Ovary (tissue), 7 donors: ENCODE measurements at regions not wholly inside any gene's neighbourhood (a gene's known extent, or its start where the extent isn't known, plus 50 kb on each side); places are given as distances from the start of the nearest gene placed in this dataset.

Source experiments
- DNase-seq, 5 donors: peaks; one replicate each; pipeline ENCODE4 v3.0.0-alpha.2; 2019 to 2020
- H3K27ac ChIP-seq, 2 donors: fragments of 200-600 bp; one replicate each; pipeline versions ENCODE4 v1.5.1 to v1.8.0; 2019 to 2022
- H3K27me3 ChIP-seq: fragments of 200-600 bp; one replicate; pipeline ENCODE4 v1.8.0; 2022
- H3K36me3 ChIP-seq: fragments of 200-600 bp; sonication (generic); one replicate; pipeline ENCODE4 v1.5.1; 2019
- H3K4me1 ChIP-seq: one replicate; pipeline ENCODE4 v1.8.1; 2013; ENCODE audit warnings: mild to moderate bottlenecking, moderate library complexity; ENCODE audit not compliant: insufficient read depth
- H3K4me3 ChIP-seq: fragments of 200-600 bp; sonication (generic); one replicate; pipeline ENCODE4 v1.5.1; 2017
- H3K9me3 ChIP-seq, 2 donors: fragments of 200-600 bp in 1 of 2; sonication (generic) in 1 of 2; one replicate each; pipeline versions ENCODE4 v1.5.1 to v1.8.1; 2013 to 2019; ENCODE audit warnings: mild to moderate bottlenecking in 1 of 2, moderate library complexity in 1 of 2
- EP300 ChIP-seq: sonication (generic); formaldehyde crosslinking; IDR thresholded peaks from one replicate; pipeline ENCODE4 v1.6.1; 2017; ENCODE audit warnings: antibody characterized with exemption
- POLR2A ChIP-seq: fragments of 450-650 bp; IDR thresholded peaks from one replicate; pipeline ENCODE4 v1.6.1; 2017; ENCODE audit warnings: antibody characterized with exemption, mild to moderate bottlenecking, moderate library complexity
- WGBS, 3 donors: extraction: QIAGEN DNeasy Blood & Tissue Kit in 1 of 3; methylation state at CpG; one replicate each; pipeline versions ENCODE4 v1.1.5 to v1.1.7; 2013 to 2017; 5-methylcytosine and 5-hydroxymethylcytosine counted together
- intact Hi-C, 4 donors: fragments of 100-400 bp; cut with DNase I; formaldehyde crosslinking; loops; one replicate each; pipeline versions ENCODE4 v1.11.0 to v1.15.1; 2022 to 2023
- TF ChIP-seq, protein P1 (sequence below), 3 donors: fragments of 450-650 bp in 2 of 3; fragments of 200-600 bp in 1 of 3; IDR thresholded peaks; one replicate each; pipeline versions ENCODE4 v1.5.1 to v1.8.0; 2016 to 2022; ENCODE audit warnings: antibody characterized with exemption in 3 of 3, mild to moderate bottlenecking in 1 of 3
- donor health status: DM: no; HTN: no; CAD: no; lungs with moderate emphysema.
- donor health status: DM: no; HTN: no; CAD: no.
- donor health status: Bipolar disorder and iron deficiency.
- donor health status: DM: no; HTN: no; CAD: no.
- donor health status: DM: yes; HTN: yes; CAD: no.

DNA sequence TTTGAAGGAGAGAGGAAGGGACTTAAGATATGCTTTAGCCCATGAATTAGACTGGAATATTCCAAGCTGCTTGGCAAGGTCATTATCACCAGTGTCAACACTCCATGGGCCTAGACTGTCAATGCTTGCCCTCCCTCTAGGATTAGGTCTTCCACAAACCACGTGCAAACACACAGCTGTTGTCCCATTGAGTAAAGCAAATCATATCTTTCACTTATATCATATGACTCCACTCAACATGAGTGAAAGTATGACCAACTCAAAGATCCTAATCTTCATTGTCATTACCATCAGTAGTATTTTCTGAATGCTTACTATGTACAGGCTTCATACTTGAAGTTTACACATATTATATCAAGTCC is 57.0 kb upstream of the GRAMD2B start:
- intact Hi-C loops: no loop called here
- 65 to 72% (median 69%) methylated on average over 1 of the region's 1 CpG for WGBS, 3 donors
- H3K27ac ChIP-seq: no peak overlapping the region
- no peak overlapping the region for H3K4me3 ChIP-seq
- DNase-seq: no peak
- H3K9me3 ChIP-seq: no peaks in the 10 kb centered on the region
- H3K36me3 ChIP-seq: no peaks in the 10 kb centered on the region
- TF ChIP-seq POLR2A (no peak), EP300 (no peak)
- TF ChIP-seq, protein P1, sequence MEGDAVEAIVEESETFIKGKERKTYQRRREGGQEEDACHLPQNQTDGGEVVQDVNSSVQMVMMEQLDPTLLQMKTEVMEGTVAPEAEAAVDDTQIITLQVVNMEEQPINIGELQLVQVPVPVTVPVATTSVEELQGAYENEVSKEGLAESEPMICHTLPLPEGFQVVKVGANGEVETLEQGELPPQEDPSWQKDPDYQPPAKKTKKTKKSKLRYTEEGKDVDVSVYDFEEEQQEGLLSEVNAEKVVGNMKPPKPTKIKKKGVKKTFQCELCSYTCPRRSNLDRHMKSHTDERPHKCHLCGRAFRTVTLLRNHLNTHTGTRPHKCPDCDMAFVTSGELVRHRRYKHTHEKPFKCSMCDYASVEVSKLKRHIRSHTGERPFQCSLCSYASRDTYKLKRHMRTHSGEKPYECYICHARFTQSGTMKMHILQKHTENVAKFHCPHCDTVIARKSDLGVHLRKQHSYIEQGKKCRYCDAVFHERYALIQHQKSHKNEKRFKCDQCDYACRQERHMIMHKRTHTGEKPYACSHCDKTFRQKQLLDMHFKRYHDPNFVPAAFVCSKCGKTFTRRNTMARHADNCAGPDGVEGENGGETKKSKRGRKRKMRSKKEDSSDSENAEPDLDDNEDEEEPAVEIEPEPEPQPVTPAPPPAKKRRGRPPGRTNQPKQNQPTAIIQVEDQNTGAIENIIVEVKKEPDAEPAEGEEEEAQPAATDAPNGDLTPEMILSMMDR (IDR thresholded peaks at IDR 0.05): no peak
- no peaks in the 10 kb centered on the region for H3K27me3 ChIP-seq
- peaks cover 5% of the 10 kb centered on the region for H3K4me1 ChIP-seq

DNA sequence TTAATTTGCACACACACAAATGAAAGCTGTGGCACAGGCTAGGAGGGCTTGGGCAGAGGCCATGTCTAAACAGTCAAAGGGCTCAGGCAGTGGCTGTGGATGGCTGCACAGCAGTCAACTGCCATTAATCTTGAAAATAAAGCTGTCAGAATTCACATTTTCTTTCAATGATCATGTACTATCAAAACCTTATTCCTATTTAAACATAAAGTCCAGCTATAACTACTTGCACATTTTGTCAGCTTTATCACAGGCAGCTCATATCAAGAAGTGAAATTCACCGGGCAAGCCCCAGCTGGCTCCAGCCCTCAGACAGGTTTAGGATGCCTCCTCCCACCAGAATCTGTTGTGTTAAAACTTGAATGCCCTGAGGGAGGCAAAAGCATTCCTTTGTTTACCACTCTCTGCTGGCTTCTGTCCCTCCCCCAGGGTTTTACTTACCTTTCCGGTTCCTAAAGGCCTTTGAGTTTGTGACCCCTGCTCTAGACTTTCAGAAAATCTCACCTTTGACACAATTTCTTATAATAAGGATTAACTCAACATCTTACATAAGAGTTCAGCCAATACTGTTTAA is 54.9 kb upstream of the GRAMD2B start:
- Histone ChIP-seq H3K4me1 (peaks cover 5% of the 10 kb centered on the region), H3K4me3 (no peak overlapping the region), H3K27me3 (no peaks in the 10 kb centered on the region), H3K36me3 (no peaks in the 10 kb centered on the region), H3K9me3 (no peaks in the 10 kb centered on the region), H3K27ac (no peak overlapping the region)
- 25 to 39% (median 28%) methylated on average over 2 of the region's 2 CpGs for WGBS, 3 donors
- DNase-seq: no peak
- no peak for TF ChIP-seq EP300
- no peak for TF ChIP-seq POLR2A
- TF ChIP-seq, protein P1 (IDR thresholded peaks at IDR 0.05): no peak
- intact Hi-C loops: no loop called here

DNA sequence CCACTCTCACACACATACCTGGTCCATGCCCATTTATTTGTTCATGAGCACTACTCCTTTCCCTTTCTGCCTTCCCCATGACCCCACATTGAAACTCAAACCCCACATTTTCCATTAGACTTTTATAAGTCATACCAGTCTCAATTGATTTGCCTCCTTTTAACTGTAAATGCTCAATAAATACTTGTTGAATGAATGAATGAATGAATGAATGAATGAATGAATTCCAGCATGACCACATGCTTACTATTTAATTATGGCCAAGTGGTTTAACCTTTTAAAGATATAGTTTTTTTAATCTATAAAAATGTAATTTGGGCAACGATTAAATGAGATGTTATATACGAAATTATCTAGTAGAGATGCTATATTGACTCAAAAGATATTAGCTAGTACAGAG is 54.1 kb upstream of the GRAMD2B start:
- no peak overlapping the region for H3K4me3 ChIP-seq
- peaks cover 5% of the 10 kb centered on the region for H3K4me1 ChIP-seq
- H3K27me3 ChIP-seq: no peaks in the 10 kb centered on the region
- H3K36me3 ChIP-seq: no peaks in the 10 kb centered on the region
- intact Hi-C loops: no loop called here
- no peaks in the 10 kb centered on the region for H3K9me3 ChIP-seq
- no peak for DNase-seq
- WGBS, 3 donors: 91 to 95% (median 92%) methylated on average over 2 of the region's 2 CpGs
- no peak overlapping the region for H3K27ac ChIP-seq
- TF ChIP-seq EP300 (no peak), POLR2A (no peak)
- TF ChIP-seq, protein P1 (IDR thresholded peaks at IDR 0.05): no peak

DNA sequence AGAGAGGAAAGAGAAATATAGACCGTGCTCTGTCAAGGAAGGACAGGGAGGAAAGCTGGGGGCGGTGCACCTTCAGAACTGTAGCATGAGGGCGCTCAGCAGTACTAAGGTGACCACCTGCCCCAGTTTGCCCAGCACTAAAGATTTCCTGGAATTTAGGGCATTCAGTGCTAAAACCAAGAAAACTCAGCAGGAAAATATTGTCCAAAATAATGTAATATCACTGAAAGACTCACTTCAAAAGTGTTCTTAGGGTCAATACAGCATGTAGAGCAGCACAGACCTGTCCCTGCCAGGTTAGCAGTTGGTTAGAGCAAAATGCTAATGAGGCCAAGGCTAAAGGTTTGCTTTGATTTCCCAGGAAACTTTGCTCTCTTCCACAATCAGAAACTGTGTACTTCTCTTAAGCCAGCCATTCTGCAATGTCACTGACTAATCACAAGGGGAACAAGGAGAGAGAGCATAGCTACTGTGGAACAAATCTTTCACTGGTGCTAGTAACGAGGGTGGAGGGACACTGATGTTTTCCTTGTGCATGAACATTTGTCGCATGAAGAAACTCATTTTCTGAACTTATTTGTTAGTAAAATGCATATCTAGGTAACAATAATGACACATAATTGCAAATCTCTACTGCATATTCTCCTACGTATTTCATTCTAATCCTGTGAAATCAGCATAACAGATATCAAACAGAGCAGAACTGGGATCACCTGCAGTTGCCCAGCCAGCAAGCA is 53.0 kb upstream of the GRAMD2B start:
- WGBS, 3 donors: 60 to 64% (median 62%) methylated on average over 6 of the region's 6 CpGs
- H3K27ac ChIP-seq: no peak overlapping the region
- intact Hi-C loops: no loop called here

More for the DNA sequence above, 53.0 kb upstream of the GRAMD2B start:
- Histone ChIP-seq H3K4me1 (peaks cover 5% of the 10 kb centered on the region), H3K36me3 (no peaks in the 10 kb centered on the region), H3K27me3 (no peaks in the 10 kb centered on the region), H3K4me3 (no peak overlapping the region), H3K9me3 (no peaks in the 10 kb centered on the region)
- TF ChIP-seq EP300: no peak
- DNase-seq: no peak
